Bronchial epithelial cell (primary cell): ENCODE measurements at regions not wholly inside any gene's neighbourhood (a gene's known extent, or its start where the extent isn't known, plus 50 kb on each side); places are given as distances from the start of the nearest gene placed in this dataset.

Experiments
- DNase-seq: peaks from one replicate; pipeline ENCODE4 v3.0.0-alpha.2; 2010; ENCODE audit warnings: low read depth
- FAIRE-seq: peaks from 2 replicates; lab custom pipeline; 2011; peaks lifted over from hg19 to GRCh38; lab: Jason Lieb, UNC
- H3K27me3 ChIP-seq: 2 replicates; pipeline ENCODE4 v1.5.1; 2011; ENCODE audit warnings: low read length; ENCODE audit not compliant: control insufficient read depth, insufficient read depth
- H3K36me3 ChIP-seq: 2 replicates; pipeline ENCODE4 v1.5.1; 2011; ENCODE audit warnings: low read length; ENCODE audit not compliant: control insufficient read depth, insufficient read depth
- H3K4me3 ChIP-seq: 2 replicates; pipeline ENCODE4 v1.5.1; 2011; ENCODE audit warnings: mild to moderate bottlenecking, low read depth, low read length, control low read depth
- TF ChIP-seq, protein P1 (sequence below): IDR thresholded peaks from 2 replicates; pipeline ENCODE4 v1.5.1; 2011; ENCODE audit warnings: mild to moderate bottlenecking, moderate library complexity, low read length, control low read depth, inconsistent platforms; ENCODE audit not compliant: insufficient read depth, severe bottlenecking

DNA sequence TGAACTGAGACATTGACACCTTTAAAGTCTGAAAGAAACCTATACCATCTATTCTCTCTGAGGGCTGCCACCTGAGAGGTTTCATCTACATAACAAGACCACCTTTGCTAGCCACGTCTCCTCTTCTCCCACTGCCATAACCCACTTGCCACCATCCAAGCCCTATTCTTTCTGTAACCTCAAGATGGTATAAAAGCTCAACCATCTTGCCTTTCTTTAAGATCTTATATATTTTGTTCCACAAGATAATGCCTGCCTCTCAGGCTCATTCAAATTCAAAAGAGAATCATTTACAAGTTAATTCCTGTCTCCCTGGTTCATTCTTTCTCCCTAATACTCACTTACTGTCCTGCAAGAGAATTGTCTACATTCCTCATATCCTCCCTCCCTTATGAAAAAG lies 192.5 kb downstream of the OTOR start:
- FAIRE-seq: no peak
- DNase-seq: no peak
- TF ChIP-seq, protein P1, sequence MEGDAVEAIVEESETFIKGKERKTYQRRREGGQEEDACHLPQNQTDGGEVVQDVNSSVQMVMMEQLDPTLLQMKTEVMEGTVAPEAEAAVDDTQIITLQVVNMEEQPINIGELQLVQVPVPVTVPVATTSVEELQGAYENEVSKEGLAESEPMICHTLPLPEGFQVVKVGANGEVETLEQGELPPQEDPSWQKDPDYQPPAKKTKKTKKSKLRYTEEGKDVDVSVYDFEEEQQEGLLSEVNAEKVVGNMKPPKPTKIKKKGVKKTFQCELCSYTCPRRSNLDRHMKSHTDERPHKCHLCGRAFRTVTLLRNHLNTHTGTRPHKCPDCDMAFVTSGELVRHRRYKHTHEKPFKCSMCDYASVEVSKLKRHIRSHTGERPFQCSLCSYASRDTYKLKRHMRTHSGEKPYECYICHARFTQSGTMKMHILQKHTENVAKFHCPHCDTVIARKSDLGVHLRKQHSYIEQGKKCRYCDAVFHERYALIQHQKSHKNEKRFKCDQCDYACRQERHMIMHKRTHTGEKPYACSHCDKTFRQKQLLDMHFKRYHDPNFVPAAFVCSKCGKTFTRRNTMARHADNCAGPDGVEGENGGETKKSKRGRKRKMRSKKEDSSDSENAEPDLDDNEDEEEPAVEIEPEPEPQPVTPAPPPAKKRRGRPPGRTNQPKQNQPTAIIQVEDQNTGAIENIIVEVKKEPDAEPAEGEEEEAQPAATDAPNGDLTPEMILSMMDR: no peak

DNA sequence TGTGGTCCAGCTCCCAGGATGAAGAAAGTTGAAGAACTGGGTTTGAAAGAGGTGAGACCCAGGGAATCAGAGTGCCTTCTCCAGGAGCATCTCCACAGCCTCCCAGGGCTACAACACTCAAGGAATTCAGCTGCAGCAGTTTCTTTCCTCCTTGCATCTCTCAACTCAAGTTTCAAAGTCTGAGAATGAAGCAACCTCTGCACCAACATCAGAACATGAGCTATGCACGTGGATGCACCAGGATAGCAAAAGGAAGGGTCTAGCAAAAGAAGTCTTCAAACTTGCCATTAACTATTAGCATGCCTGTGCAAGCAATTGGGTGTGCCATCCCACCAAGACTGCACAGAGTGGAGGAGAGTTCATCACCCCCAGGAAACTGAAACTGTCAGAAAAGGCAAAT lies 193.9 kb downstream of the OTOR start:
- TF ChIP-seq, protein P1: no peak
- FAIRE-seq (no peak), DNase-seq (no peak)
- no peaks in the 10 kb centered on the region for H3K27me3 ChIP-seq
- H3K36me3 ChIP-seq: no peaks in the 10 kb centered on the region
- H3K4me3 ChIP-seq: no peak overlapping the region

More for the DNA sequence above, 192.5 kb downstream of the OTOR start:
- Histone ChIP-seq H3K36me3 (no peaks in the 10 kb centered on the region), H3K27me3 (no peaks in the 10 kb centered on the region), H3K4me3 (no peak overlapping the region)

DNA sequence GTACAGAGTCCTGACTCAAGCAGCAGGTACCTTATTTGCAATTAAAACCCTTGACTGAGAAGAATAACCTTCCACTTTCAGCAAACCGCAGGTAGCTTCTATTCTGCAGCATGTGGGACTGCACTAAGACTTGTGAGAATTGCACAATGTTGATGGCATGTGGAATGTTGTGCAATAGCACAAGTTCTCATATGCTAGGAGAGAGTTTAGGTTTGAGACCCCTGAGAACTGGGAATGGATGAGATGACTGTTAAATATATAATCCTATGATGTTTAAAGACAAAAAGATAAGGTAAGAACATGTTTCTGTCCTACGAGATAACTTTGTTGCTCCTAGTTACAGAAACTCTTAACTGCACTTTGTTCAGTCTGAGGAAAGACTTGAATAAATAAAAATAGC lies 194.6 kb downstream of the OTOR start:
- no peak for FAIRE-seq
- DNase-seq: peak; percentile 13

DNA sequence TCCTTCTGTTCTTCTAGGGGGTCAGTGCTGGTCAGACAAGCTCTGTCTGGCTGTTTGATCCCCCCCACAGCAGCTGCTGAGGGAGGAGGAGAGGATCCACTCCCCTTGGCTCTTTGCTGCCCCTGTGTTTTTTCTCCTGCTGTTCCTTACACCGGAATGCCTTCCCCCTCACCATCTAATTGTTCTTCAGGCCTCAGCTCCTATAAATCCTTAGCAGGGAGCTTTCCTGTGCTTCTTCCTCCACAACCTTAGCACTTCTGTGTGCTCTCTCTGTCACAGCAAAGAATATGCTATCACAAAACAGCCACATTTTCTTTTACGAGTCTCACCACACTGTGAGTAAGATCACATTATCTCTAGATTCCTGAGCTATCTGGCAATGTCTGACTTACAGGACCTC lies 196.6 kb downstream of the OTOR start:
- Histone ChIP-seq H3K36me3 (no peaks in the 10 kb centered on the region), H3K27me3 (no peaks in the 10 kb centered on the region), H3K4me3 (no peak overlapping the region)
- DNase-seq (no peak), FAIRE-seq (no peak)
- TF ChIP-seq, protein P1: no peak

More for the DNA sequence above, 194.6 kb downstream of the OTOR start:
- Histone ChIP-seq H3K36me3 (no peaks in the 10 kb centered on the region), H3K27me3 (no peaks in the 10 kb centered on the region), H3K4me3 (no peak overlapping the region)
- TF ChIP-seq, protein P1: no peak

DNA sequence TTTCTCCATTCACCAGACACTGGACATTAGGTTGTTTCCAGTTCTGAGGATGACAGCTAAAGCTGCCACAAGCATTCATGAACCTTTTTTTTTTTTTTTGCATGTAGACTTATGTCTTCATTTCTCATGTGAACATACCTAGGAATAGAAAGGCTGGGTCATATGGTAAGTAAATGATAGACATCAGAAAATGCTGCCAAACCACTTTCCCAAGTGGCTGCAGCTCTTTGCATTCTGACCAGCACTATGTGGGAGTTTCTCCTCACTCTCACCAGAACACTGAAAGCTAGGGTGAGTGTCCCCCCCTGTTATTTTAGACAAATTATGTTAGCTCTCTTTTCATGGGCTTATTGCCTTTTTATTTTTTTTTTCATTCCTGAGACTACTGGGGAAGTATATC lies 197.5 kb downstream of the OTOR start:
- TF ChIP-seq, protein P1: no peak
- FAIRE-seq (no peak), DNase-seq (no peak)
- Histone ChIP-seq H3K36me3 (no peaks in the 10 kb centered on the region), H3K4me3 (no peak overlapping the region), H3K27me3 (no peaks in the 10 kb centered on the region)

DNA sequence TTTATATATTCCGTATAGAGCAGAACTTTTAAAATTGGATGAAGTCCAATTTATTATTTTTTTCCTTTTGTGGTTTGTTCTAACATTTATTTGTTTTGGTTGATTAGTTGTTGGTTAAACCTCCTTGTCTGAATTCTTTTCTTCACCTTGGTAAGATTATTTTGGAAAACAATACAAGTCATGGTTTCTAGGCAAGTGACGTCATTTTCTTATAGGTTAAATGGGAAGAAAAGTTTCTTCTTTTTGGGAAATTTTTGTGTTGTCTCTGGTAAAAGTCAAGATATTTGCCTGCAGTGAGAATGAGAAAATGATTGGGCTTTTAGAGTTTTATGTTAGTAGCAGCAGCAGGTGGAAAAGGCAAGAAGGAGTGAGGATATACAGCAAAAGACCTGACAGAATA lies 197.9 kb downstream of the OTOR start:
- TF ChIP-seq, protein P1: no peak
- DNase-seq (no peak), FAIRE-seq (no peak)
- Histone ChIP-seq H3K36me3 (no peaks in the 10 kb centered on the region), H3K27me3 (no peaks in the 10 kb centered on the region), H3K4me3 (no peak overlapping the region)
